ENCODE measurements at regions not wholly inside any gene's neighbourhood (a gene's known extent, or its start where the extent isn't known, plus 50 kb on each side); places are given as distances from the start of the nearest gene placed in this dataset.

DNA sequence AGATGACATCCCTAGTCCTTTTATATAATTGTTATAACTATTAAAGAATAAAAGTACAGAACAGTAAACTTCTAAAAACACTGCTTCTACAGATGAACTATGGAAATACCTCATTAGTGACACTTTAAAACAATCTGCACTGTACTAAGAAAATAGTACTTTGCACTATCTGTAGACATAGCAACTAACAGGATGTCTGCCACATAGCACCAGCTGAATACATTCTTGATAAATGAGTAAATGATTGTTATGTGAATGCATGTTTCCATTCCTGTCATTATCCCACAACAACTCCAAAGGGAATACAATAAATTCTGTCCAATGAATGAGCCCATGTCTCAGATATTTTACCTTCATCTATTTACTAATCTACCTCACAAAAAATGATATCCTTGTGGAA, 115.3 kb upstream of the SLC35G4 start:
- POLR2A ChIA-PET = no interaction called here
- Histone ChIP-seq H3K36me3 (ENCODE audit: control insufficient read depth, insufficient read depth, low read length) (no peaks in the 10 kb centered on the region), H4K20me1 (replicated peaks; ENCODE audit: control insufficient read depth, insufficient read depth, low read length) (no peaks in the 10 kb centered on the region), H3K4me2 (ENCODE audit: insufficient read depth, low read length) (no peak overlapping the region), H3K79me2 (ENCODE audit: control insufficient read depth, insufficient read depth, low read length) (no peaks in the 10 kb centered on the region), H3K9me3 (replicated peaks; ENCODE audit: control insufficient read depth, insufficient read depth, low read depth, low read length) (no peaks in the 10 kb centered on the region), H2AFZ (ENCODE audit: low read depth, low read length) (no peak overlapping the region), H3K27ac (ENCODE audit: extremely low read depth, low read depth, low read length) (no peak overlapping the region), H3K27me3 (ENCODE audit: control insufficient read depth in 2 of 2, insufficient read depth in 2 of 2, low read length in 2 of 2) (no peaks in the 10 kb centered on the region), H3K4me1 (replicated peaks in 1 of 2; ENCODE audit: control insufficient read depth in 2 of 2, insufficient read depth in 2 of 2, low read length in 2 of 2) (no peaks in the 10 kb centered on the region), H3K9ac (ENCODE audit: insufficient read depth in 1 of 2, low read depth in 2 of 2, low read length in 2 of 2) (no peak overlapping the region), H3K4me3 (no peak overlapping the region), H3K9me1 (ENCODE audit: control insufficient read depth, insufficient read depth, low read length) (no peaks in the 10 kb centered on the region)
- FAIRE-seq = no peak
- CTCF ChIA-PET (ENCODE audit: low intra/inter-chr PET ratio) = no interaction called here
- in situ Hi-C loops (cut with MboI) (no loop called here), intact Hi-C loops (cut with micrococcal nuclease) (no loop called here)
- ATAC-seq = no peak
- no peak for DNase-seq (ENCODE audit: extremely low read depth in 1 of 4, low spot score in 3 of 4)
- no TSS peak for BruUV-seq (replicated peaks)
- no peak for TF ChIP-seq CTBP1 (IDR thresholded peaks at IDR 0.05; ENCODE audit: borderline replicate concordance)
- TF ChIP-seq RCOR1 (IDR thresholded peaks at IDR 0.05; ENCODE audit: borderline replicate concordance in 1 of 2, low read depth in 2 of 2, low read length in 2 of 2) = no peak
- TF ChIP-seq, protein P1, sequence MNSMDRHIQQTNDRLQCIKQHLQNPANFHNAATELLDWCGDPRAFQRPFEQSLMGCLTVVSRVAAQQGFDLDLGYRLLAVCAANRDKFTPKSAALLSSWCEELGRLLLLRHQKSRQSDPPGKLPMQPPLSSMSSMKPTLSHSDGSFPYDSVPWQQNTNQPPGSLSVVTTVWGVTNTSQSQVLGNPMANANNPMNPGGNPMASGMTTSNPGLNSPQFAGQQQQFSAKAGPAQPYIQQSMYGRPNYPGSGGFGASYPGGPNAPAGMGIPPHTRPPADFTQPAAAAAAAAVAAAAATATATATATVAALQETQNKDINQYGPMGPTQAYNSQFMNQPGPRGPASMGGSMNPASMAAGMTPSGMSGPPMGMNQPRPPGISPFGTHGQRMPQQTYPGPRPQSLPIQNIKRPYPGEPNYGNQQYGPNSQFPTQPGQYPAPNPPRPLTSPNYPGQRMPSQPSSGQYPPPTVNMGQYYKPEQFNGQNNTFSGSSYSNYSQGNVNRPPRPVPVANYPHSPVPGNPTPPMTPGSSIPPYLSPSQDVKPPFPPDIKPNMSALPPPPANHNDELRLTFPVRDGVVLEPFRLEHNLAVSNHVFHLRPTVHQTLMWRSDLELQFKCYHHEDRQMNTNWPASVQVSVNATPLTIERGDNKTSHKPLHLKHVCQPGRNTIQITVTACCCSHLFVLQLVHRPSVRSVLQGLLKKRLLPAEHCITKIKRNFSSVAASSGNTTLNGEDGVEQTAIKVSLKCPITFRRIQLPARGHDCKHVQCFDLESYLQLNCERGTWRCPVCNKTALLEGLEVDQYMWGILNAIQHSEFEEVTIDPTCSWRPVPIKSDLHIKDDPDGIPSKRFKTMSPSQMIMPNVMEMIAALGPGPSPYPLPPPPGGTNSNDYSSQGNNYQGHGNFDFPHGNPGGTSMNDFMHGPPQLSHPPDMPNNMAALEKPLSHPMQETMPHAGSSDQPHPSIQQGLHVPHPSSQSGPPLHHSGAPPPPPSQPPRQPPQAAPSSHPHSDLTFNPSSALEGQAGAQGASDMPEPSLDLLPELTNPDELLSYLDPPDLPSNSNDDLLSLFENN (IDR thresholded peaks at IDR 0.05; ENCODE audit: low read depth in 2 of 2, low read length in 2 of 2) = no peak
- no peak for TF ChIP-seq STAG1 (CRISPR knock-in tag; IDR thresholded peaks at IDR 0.05; ENCODE audit: borderline replicate concordance)
- TF ChIP-seq KDM1A (IDR thresholded peaks at IDR 0.05) = no peak
- no peak for TF ChIP-seq RBM25 (IDR thresholded peaks at IDR 0.05; ENCODE audit: low read depth, low read length, severe bottlenecking)
- TF ChIP-seq, protein P2, sequence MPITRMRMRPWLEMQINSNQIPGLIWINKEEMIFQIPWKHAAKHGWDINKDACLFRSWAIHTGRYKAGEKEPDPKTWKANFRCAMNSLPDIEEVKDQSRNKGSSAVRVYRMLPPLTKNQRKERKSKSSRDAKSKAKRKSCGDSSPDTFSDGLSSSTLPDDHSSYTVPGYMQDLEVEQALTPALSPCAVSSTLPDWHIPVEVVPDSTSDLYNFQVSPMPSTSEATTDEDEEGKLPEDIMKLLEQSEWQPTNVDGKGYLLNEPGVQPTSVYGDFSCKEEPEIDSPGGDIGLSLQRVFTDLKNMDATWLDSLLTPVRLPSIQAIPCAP (CRISPR knock-in tag; IDR thresholded peaks at IDR 0.05; ENCODE audit: borderline replicate concordance) = no peak
- no peak for TF ChIP-seq PTBP1 (IDR thresholded peaks at IDR 0.05; ENCODE audit: low read depth, low read length)
- no peak for TF ChIP-seq FOXJ3 (CRISPR knock-in tag; IDR thresholded peaks at IDR 0.05)
- no peak for TF ChIP-seq POLR3A (IDR thresholded peaks at IDR 0.05; ENCODE audit: borderline replicate concordance, extremely low read depth, insufficient read depth, insufficient read length)
- TF ChIP-seq SNIP1 (IDR thresholded peaks at IDR 0.05; ENCODE audit: low read depth) = no peak
- TF ChIP-seq, protein P3, sequence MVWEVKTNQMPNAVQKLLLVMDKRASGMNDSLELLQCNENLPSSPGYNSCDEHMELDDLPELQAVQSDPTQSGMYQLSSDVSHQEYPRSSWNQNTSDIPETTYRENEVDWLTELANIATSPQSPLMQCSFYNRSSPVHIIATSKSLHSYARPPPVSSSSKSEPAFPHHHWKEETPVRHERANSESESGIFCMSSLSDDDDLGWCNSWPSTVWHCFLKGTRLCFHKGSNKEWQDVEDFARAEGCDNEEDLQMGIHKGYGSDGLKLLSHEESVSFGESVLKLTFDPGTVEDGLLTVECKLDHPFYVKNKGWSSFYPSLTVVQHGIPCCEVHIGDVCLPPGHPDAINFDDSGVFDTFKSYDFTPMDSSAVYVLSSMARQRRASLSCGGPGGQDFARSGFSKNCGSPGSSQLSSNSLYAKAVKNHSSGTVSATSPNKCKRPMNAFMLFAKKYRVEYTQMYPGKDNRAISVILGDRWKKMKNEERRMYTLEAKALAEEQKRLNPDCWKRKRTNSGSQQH (CRISPR knock-in tag; IDR thresholded peaks at IDR 0.05) = no peak
- TF ChIP-seq ELF4 (CRISPR knock-in tag; IDR thresholded peaks at IDR 0.05) = no peak
- TF ChIP-seq, protein P4, sequence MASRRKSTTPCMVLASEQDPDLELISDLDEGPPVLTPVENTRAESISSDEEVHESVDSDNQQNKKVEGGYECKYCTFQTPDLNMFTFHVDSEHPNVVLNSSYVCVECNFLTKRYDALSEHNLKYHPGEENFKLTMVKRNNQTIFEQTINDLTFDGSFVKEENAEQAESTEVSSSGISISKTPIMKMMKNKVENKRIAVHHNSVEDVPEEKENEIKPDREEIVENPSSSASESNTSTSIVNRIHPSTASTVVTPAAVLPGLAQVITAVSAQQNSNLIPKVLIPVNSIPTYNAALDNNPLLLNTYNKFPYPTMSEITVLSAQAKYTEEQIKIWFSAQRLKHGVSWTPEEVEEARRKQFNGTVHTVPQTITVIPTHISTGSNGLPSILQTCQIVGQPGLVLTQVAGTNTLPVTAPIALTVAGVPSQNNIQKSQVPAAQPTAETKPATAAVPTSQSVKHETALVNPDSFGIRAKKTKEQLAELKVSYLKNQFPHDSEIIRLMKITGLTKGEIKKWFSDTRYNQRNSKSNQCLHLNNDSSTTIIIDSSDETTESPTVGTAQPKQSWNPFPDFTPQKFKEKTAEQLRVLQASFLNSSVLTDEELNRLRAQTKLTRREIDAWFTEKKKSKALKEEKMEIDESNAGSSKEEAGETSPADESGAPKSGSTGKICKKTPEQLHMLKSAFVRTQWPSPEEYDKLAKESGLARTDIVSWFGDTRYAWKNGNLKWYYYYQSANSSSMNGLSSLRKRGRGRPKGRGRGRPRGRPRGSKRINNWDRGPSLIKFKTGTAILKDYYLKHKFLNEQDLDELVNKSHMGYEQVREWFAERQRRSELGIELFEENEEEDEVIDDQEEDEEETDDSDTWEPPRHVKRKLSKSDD (conservative IDR thresholded peaks at IDR 0.05; ENCODE audit: low read length) = no peak
- TF ChIP-seq HNRNPL (IDR thresholded peaks at IDR 0.05; ENCODE audit: low read depth, low read length) = no peak

Data from K562 (cell line).